HL-60/S4 (cell line): ENCODE measurements at regions not wholly inside any gene's neighbourhood (a gene's known extent, or its start where the extent isn't known, plus 50 kb on each side); places are given as distances from the start of the nearest gene placed in this dataset.

Experiments used
- in situ Hi-C: fragments of 300-500 bp; cut with MboI; formaldehyde crosslinking; loops from 2 replicates; pipeline ENCODE4 v1.14.3; 2022; ENCODE audit warnings: low sequenced_read_pairs

- in situ Hi-C loops = no loop called here
Measured at GRCh38 chr12:40551466-40551865, 140.8 kb upstream of the CNTN1 start.

GRCh38 chr12:40552868-40553267 is 139.4 kb upstream of the CNTN1 start:
- in situ Hi-C loops = no loop called here

- in situ Hi-C loops = no loop called here
Measured at GRCh38 chr12:40557980-40558379, 134.3 kb upstream of the CNTN1 start.

DNA sequence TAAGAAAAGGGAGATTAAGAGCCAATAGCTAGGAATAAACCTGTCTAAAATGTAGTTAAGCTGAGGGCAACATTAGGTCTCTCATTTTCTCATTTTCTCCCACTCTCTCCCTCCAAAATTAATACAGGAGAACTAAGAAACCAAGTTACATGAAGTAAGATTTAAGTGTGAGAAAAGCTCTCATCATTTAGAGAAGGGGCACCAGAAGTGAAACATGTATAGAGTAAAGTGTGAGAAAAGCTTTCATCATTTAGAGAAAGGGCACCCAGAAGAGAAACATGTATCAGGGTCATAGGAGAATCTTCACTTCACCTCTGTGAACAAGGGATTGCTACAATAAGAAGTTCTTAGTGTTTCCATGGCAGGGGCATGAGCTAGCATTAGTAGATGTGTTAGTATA is 132.4 kb upstream of the CNTN1 start:
- in situ Hi-C loops = no loop called here

DNA sequence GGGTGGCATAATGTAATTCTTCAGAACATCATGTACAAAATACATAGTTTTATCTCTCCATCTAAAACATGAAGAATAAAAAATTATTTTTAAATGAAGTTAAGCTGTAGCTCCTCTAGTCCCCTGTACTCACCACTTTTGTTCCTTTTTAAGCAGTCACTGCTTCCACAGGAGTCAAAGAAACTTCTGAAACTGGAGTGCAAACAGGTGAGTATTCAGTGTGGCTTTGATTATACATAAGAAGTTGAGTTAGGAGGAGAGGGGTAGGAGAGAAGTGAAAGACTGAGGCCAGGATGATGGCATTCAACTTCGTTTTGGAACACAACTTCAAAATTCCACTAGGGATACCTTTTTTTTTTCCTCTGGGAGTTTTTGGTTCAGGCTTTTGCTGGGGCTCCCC is 131.4 kb upstream of the CNTN1 start:
- in situ Hi-C loops = no loop called here

DNA sequence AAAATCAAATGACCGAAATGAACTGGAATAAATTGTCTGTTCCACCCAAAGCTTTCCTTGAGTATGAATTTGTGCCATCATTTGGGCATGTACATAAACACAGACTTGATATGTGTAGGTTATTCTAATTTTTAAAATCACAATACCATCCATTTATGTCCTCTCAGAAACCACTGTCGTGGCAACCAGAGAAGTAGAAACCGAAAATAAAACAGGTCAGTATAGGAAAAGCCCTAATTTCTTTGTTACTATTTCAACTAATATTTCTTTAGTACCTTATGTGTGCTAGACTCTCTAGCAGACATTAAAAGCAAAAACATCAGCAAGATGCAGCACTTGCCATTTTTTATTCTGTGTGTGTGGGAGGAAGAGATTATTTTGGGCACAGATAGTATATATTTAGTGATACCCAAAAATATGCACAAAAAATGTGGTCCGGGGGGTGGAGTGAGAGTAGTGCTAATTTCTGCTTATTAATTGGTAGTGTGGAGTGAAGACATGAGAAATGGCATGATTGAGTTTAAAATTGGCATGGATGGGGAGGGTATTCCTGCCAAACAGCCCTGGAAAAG is 130.8 kb upstream of the CNTN1 start:
- in situ Hi-C loops = no loop called here

DNA sequence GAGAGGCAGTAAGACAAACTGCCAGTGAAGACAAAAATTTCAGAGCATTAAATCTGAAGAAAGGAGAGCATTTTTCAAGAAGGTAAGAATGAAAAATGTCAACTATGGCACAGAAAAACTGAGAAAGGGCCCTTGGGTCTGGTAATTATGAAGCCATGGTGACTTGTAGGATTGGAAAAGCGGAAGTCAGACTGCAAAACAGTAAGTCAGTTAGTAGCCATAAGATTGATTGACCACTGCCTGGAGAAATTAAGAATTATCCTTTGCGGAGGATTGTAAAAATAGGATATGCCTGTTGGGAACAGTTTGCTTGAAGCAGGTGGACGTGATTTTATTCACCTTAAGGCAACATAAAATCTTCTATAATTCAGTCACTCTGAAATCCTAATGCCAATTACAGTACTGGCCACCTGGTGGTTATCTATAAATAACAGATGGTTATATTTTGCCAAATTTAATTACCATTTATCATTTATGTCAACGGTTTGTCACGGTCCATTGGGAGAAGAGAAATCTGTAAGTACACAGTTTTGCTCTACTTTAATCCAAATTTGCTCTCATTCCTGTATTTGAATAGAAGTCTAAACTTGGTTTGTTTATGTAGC is 127.1 kb upstream of the CNTN1 start:
- in situ Hi-C loops = no loop called here

DNA sequence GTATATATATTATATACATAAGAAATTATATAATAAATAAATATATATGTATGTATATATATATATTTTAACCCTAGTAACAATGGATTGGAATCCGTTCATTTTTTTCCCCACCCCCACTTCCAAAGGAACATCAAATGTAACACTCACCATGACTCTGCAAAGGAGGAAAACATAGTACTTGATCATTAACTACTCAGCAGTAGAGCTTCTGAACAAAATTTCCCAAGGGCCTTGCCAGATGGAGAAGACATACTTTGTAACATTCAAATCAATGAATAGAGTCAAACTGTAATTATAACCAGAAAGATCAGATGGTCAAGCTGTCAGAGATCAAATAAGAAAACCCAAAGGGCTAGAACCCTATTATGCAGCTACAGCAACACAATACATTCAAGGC is 126.0 kb upstream of the CNTN1 start:
- in situ Hi-C loops = no loop called here

- in situ Hi-C loops = no loop called here
Measured at GRCh38 chr12:40569626-40570179, 122.5 kb upstream of the CNTN1 start.

DNA sequence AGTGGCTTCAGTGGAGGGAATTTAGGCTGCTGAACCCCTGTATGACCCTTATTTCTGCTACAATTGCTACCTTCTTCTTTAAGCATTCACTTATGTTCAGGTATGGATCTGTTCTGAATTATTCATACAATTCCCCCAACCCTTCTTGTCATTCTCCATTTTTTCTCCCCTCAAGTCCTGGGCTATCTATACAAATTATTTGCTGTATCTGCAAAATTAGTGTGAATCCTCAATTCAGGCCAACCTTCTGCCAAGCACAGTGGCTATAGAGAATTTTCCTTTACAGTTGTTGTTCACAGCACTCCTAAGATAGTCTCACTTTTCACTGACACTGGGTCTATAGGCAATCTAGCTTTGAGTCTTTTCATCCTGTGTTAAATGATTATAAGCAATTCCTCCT is 119.2 kb upstream of the CNTN1 start:
- in situ Hi-C loops = no loop called here

DNA sequence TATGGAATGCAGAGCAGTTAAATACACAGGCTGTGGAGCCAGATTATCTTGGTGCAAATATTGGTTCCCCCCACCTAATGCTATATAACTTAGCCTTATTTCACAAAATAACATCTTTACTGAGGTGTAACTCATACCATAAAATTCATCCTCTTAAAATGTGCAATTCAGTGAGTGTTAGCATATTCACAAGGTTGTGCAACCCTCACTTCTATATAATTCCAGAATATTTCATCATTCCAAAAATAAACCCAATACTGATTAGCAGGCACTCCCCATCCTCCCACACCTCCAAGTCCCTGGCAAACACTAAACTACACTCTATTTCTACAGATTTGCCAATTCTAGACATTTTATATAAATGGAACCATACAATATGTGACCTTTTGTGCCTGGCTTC is 116.3 kb upstream of the CNTN1 start:
- in situ Hi-C loops = no loop called here

DNA sequence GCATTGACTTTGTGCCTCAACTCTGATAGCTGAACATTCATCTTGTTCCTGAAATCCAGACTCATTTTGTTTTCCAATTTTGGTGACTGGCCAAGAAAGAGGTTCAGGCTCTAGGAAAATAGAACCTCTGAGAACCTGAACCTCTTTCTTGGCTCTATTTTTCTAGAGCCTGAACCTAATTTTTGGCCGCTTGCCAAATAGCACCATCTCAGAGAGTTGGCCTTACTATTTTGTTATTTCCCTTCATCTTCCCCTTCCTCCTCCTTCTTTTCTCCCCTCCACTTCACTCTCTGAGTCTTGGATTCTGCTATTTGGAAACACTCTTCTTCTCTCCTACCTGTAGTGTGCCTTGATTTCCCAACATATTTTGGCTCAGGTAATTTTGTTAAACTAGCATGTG is 114.4 kb upstream of the CNTN1 start:
- in situ Hi-C loops = no loop called here

GRCh38 chr12:40579687-40580086 is 112.6 kb upstream of the CNTN1 start:
- in situ Hi-C loops = no loop called here

DNA sequence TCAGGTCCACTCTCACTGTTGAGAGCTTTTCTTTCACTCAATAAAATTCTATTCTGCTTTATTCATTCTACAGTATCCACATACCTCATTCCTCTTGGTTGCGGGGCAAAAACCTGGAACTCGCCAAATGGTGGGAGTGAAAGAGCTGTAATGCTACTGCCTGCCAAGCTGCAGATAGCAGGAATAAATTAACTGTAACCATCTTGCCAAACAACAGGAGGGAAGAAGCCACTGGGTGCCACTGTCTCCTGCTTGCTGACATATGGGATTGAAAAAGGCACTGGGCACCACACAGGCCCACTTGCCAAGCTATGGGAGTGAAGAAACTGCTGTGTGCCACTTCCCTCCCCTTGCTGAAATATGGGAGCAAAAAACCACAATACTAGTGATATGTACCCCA is 111.9 kb upstream of the CNTN1 start:
- in situ Hi-C loops = no loop called here

GRCh38 chr12:40581889-40582288 is 110.3 kb upstream of the CNTN1 start:
- in situ Hi-C loops = no loop called here

DNA sequence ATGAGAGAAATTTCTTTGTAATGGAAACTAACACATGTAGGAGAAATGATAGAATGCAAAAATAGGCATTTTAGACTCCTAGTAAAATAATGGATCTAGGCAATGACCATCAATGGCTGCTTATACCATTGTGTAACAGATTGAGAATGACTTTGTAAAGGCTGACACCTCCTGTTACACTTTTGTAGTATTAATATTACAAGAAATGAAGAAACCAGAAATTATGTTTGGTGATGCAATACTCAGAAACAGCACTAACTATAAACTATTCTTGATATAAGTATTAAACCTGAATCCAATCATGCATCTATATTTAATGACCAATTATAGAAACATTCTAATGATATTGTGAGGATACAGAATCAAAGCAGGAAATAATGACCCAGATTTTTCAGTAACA is 108.5 kb upstream of the CNTN1 start:
- in situ Hi-C loops = no loop called here

DNA sequence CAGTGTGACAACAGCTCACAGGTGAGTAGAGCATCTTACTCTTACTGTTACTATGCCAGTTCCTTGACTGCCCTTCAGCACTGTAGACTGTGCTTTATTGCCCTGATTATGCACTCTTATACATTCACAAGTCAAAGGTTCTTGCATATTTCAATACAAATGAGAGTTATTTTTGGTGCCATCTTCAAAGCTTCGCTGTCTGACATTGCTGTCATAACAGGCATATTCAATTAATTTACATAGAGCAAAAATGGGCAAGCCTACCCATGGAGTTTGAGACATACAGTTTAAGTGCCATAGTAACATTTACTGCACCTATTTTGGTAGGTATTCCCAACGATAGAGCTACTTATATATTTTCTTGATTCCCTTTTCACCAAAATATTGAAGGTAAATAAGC is 107.5 kb upstream of the CNTN1 start:
- in situ Hi-C loops = no loop called here

DNA sequence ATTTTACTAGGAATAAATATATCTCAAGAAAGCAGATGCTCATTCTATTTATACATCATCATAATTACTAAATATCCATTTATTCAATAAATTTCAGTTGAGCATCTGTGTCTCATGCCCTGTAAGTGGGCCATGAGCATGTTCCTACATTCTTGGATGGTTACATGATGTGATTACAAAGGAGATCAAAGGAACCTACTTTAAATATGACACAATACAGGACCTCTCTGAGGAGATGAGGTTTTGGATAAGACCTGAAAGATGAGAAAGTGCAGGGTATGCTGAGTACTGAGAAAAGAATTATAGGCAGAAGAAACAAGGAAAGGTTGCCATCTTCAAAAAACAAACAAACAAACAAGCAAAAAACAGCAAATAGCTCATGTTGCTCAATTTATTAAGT is 105.4 kb upstream of the CNTN1 start:
- in situ Hi-C loops = no loop called here

DNA sequence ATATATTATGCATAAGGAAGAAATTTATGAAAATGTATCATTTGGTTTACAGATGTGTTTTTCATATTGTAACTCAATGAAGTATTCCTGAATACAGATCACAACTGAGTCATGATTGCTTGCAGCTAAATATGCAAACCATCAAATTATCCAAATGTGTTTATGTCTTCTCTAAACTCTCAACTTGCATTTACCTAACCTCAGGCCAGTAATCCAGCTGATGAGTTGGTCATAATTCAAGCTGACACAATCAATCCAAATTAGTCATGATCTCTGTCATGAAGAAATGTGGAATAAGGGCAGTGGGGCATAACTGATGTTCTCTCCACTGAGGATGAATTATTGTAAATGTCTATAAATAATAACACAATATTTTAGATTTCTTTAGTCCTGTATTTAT is 104.8 kb upstream of the CNTN1 start:
- in situ Hi-C loops = no loop called here

GRCh38 chr12:40587970-40588369 is 104.3 kb upstream of the CNTN1 start:
- in situ Hi-C loops = no loop called here

DNA sequence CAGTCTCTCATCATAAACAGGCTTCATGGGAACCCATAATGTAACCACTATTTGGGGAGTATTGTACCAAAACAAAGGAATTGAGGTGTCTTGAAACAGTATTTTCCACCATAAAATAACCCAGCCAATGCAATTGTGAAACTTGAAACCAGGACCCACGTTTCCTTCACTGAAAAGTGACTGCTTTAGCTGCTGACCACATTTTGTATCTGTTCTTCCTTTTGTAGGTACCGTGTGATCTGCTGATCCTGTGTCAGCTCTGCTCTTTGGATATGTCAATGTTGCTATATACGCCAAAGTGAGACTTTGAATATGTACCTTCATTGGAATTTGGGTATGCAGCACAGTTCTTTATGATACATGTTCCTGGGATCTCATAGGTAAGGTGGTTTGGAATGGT is 95.1 kb upstream of the CNTN1 start:
- in situ Hi-C loops = no loop called here

DNA sequence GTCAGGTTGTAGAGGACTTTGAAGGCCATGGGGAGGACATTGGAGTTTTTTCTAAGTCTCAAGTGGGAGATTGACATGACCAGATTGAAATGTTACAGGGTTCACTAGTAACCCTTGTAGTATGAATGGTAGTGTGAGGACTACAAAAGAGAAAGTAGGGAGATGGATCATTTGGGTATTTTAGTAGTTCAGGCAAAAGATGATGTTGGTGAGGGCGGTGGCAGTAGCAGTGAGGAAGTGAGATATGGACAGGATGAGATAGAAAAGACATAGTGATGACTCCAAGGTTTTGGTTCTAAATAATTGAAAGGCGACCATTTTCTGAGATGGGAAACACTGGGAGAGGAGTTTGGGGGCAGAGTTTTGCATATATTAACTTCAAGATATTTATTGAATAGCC is 94.2 kb upstream of the CNTN1 start:
- in situ Hi-C loops = no loop called here

DNA sequence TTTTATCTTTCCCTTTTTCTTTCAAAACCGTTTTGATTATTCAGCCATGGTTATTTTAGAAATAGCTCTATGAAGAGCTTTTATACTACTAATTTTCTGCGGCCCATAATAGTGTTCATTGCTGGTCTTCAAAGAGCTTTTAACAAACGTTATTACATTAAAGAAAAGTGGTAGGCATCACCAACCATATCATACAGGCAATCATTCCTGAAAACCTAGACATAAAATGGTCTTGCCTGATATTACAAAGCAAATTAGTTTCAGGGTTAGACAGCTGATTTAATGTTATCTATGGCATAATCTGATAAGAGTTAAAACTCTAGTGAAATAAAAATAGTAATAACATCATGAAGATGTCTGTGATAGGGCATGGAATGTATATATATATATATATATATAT is 89.7 kb upstream of the CNTN1 start:
- in situ Hi-C loops = no loop called here
